ENCODE measurements at regions not wholly inside any gene's neighbourhood (a gene's known extent, or its start where the extent isn't known, plus 50 kb on each side); places are given as distances from the start of the nearest gene placed in this dataset.
A peak's percentile ranks its signal among the peaks of the same experiment; 100 is the strongest.
"Not testable (repeated sequence)": the region's sequence is repeated elsewhere in the genome, so short reads cannot be mapped to it uniquely, and the experiment has no call there.

- peaks cover 3% of the 10 kb centered on the region for H3K4me1 ChIP-seq (ENCODE audit: insufficient read depth, low read length)
- no peak overlapping the region for H3K27ac ChIP-seq (ENCODE audit: low read depth, low read length)
- no peaks in the 10 kb centered on the region for H3K36me3 ChIP-seq (ENCODE audit: insufficient read depth, low read length)
- H3K27me3 ChIP-seq (ENCODE audit: insufficient read depth, low read length) = no peaks in the 10 kb centered on the region
- WGBS = 97% methylated on average over 5 of the region's 5 CpGs
- no peaks in the 10 kb centered on the region for H3K9me3 ChIP-seq (ENCODE audit: insufficient read depth, low read depth, low read length)
- H3K4me3 ChIP-seq (ENCODE audit: low read length) = no peak overlapping the region
- H3K9ac ChIP-seq (ENCODE audit: low read depth, low read length) = no peak overlapping the region
Measured at GRCh38 chr4:26233350-26233749, 87.5 kb upstream of the RBPJ start.

DNA sequence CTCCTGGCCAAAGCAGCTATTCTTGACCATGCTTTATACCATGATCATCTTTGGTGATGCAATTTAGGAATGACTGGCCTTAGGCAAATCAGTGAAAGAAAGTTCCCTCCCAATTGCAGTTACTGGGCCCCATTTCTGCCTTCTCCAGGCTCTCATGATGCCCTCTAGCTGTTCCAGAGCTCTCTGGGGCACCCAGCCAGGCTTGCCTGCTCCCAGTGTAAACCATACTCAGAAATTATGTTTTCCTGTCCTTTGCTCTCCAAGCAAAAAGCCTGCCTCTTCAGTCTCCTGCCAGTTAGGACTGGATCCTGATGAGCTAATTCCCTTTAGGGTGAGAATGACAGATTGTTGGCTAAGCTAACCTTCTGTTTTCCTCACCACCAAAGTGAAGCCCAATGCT lies 85.3 kb upstream of the RBPJ start:
- no peak overlapping the region for H3K27ac ChIP-seq (ENCODE audit: low read depth, low read length)
- no peaks in the 10 kb centered on the region for H3K36me3 ChIP-seq (ENCODE audit: insufficient read depth, low read length)
- H3K9me3 ChIP-seq (ENCODE audit: insufficient read depth, low read depth, low read length) = no peaks in the 10 kb centered on the region
- H3K4me1 ChIP-seq (ENCODE audit: insufficient read depth, low read length) = peaks cover 25% of the 10 kb centered on the region
- no peaks in the 10 kb centered on the region for H3K27me3 ChIP-seq (ENCODE audit: insufficient read depth, low read length)
- no peak overlapping the region for H3K4me3 ChIP-seq (ENCODE audit: low read length)
- no peak overlapping the region for H3K9ac ChIP-seq (ENCODE audit: low read depth, low read length)

DNA sequence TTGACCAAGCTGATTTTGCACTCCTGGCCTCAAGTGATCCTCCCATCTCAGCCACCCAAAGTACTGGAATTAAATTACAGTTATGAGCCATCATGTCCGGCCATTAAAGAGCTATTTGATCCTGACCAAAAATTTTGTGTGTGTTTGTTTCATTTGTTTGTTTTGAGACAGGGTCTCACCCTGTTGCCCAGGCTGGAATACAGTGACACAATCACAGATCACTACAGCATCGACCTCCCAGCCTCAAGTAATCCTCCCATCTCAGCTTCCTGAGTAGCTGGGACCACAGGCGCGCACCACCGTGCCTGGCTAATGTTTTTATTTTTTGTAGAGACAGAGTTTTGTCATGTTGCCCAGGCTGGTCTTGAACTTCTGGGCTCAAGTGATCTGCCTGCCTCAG lies 82.9 kb upstream of the RBPJ start:
- Histone ChIP-seq H3K27me3 (ENCODE audit: insufficient read depth, low read length) (no peaks in the 10 kb centered on the region), H3K9ac (ENCODE audit: low read depth, low read length) (no peak overlapping the region), H3K9me3 (ENCODE audit: insufficient read depth, low read depth, low read length) (no peaks in the 10 kb centered on the region), H3K36me3 (ENCODE audit: insufficient read depth, low read length) (no peaks in the 10 kb centered on the region), H3K4me1 (ENCODE audit: insufficient read depth, low read length) (peaks cover 25% of the 10 kb centered on the region), H3K27ac (ENCODE audit: low read depth, low read length) (no peak overlapping the region; the same call in 1 of the 2 replicates), H3K4me3 (ENCODE audit: low read length) (no peak overlapping the region)
- 97% methylated on average over 5 of the region's 5 CpGs for WGBS

DNA sequence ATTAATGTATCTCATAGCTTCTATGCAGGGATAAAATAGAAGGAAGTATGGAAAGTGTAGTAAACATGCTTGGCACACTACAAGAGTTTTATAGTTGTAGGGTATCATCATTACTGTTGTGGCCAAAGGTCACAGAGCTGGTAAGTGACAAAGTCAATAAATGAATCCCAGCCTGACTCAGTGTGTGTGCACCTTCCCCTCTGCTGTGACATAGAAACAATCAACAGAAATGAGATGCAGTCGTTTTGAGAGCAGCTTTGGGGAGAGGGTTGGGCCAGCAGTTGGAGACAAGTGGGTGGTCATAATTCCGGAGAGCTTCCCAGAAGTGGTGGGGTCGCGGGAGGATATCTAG lies 82.4 kb upstream of the RBPJ start:
- Histone ChIP-seq H3K36me3 (ENCODE audit: insufficient read depth, low read length) (no peaks in the 10 kb centered on the region), H3K9ac (ENCODE audit: low read depth, low read length) (0 out of 2 replicates have a peak overlapping the region, but pooled peaks have one; percentile 1), H3K4me1 (ENCODE audit: insufficient read depth, low read length) (peaks cover 25% of the 10 kb centered on the region), H3K27me3 (ENCODE audit: insufficient read depth, low read length) (no peaks in the 10 kb centered on the region), H3K27ac (ENCODE audit: low read depth, low read length) (peak overlapping the region; percentile 9; the same call in 1 of the 2 replicates), H3K4me3 (ENCODE audit: low read length) (peak overlapping the region; percentile 9; the same call in 1 of the 2 replicates), H3K9me3 (ENCODE audit: insufficient read depth, low read depth, low read length) (no peaks in the 10 kb centered on the region)
- 41% methylated on average over 4 of the region's 4 CpGs for WGBS

DNA sequence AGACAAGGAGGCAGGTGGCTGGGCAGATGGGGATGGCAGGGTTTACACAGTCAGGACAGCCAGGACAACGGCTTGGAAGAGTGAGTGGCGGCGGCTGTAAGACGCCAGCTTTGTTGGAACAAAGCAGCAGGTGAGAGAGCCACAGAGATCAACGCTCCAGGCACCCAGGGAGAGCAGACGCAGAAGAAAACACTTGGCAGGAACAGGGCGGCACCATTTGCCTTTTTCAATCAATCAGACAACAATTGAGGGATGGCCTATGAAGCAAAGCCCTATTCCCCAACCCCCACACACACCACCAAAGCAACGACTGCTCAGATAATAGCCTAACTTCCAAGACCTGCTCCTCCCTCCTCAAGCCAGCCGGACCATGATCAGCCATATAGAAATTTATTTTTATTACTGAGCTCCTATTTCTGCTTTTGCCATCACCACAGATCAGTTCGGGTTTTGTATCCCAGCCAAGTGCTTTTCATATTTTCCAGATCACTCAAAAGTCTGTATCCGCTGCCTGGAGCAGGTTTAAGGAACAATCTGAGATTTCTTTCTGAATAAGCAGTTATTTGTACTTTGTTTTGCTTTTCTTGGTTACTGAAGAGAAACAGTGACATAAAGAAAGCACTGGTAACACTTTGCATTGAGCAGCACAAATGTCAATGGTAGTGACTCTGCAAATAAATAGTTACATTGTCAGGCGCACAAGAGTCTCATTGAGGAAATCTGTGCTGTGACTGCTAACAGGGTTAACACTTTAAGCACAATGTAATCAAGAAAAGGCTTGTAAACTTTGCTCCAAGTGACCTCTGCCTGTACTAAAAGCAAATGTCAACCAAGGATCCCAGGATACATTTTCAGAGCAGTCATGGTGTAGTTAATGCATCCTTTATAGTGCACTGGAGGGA lies 81.8 kb upstream of the RBPJ start:
- WGBS = 39% methylated on average over 12 of the region's 12 CpGs
- H3K27ac ChIP-seq (ENCODE audit: low read depth, low read length) = peak overlapping the region; percentile 68; the same call in 1 of the 2 replicates
- H3K4me3 ChIP-seq (ENCODE audit: low read length) = peak overlapping the region; percentile 9; the same call in 1 of the 2 replicates

DNA sequence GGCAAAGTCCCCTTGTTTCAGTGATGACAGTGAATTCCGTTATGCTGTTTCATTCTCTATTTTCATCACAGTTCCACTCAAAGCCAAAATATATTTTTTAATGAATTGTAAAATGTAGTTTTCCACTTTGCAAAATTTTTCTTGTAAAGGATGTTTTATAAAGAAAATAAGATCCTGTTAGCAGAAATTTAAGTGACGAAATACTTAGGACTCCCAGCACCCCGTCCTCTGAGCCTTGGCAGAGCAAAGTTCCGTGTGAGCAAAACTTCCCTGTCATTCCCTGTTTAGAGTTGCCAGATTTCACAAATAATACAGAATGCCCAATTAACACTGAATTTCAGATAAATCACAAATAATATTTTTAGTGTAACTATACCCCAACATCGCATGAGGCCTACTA lies 81.0 kb upstream of the RBPJ start:
- WGBS = 85% methylated on average over 4 of the region's 5 CpGs
- Histone ChIP-seq H3K27me3 (ENCODE audit: insufficient read depth, low read length) (no peaks in the 10 kb centered on the region), H3K4me3 (ENCODE audit: low read length) (no peak overlapping the region), H3K27ac (ENCODE audit: low read depth, low read length) (no peak overlapping the region), H3K9me3 (ENCODE audit: insufficient read depth, low read depth, low read length) (no peaks in the 10 kb centered on the region), H3K4me1 (ENCODE audit: insufficient read depth, low read length) (peaks cover 25% of the 10 kb centered on the region), H3K36me3 (ENCODE audit: insufficient read depth, low read length) (no peaks in the 10 kb centered on the region), H3K9ac (ENCODE audit: low read depth, low read length) (no peak overlapping the region)

More for the DNA sequence above, 81.8 kb upstream of the RBPJ start:
- Histone ChIP-seq H3K4me1 (ENCODE audit: insufficient read depth, low read length) (peaks cover 25% of the 10 kb centered on the region), H3K27me3 (ENCODE audit: insufficient read depth, low read length) (no peaks in the 10 kb centered on the region), H3K9me3 (ENCODE audit: insufficient read depth, low read depth, low read length) (no peaks in the 10 kb centered on the region), H3K9ac (ENCODE audit: low read depth, low read length) (0 out of 2 replicates have a peak overlapping the region, but pooled peaks have one; percentile 1), H3K36me3 (ENCODE audit: insufficient read depth, low read length) (no peaks in the 10 kb centered on the region)

- Histone ChIP-seq H3K9me3 (ENCODE audit: insufficient read depth, low read depth, low read length) (0 out of 2 replicates have a peak, but pooled peaks cover 3% of the 10 kb centered on the region), H3K27me3 (ENCODE audit: insufficient read depth, low read length) (no peaks in the 10 kb centered on the region), H3K27ac (ENCODE audit: low read depth, low read length) (no peak overlapping the region), H3K36me3 (ENCODE audit: insufficient read depth, low read length) (no peaks in the 10 kb centered on the region), H3K9ac (ENCODE audit: low read depth, low read length) (no peak overlapping the region), H3K4me1 (ENCODE audit: insufficient read depth, low read length) (peaks cover 25% of the 10 kb centered on the region), H3K4me3 (ENCODE audit: low read length) (no peak overlapping the region)
- 92% methylated on average over 4 of the region's 4 CpGs for WGBS
Measured at GRCh38 chr4:26241179-26241578, 79.6 kb upstream of the RBPJ start.

DNA sequence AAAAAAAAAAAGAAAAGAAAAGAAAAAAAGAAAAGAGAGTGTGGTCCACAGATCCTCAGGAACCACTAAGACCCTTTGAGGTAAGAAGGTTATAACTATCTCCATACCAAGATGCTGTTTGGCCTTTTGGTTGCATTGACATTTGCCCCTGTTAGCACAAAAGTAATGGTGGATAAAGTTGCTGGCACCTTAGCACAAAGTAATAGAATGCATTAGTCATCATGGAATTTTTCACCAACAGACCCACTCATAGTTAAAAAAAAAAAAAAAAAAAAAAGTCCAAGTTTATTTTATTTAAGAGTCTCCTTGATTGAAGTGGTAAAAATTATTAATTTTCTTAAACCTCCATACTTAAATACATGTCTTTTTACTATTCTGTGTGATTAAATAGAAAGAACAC lies 78.4 kb upstream of the RBPJ start:
- no peaks in the 10 kb centered on the region for H3K36me3 ChIP-seq (ENCODE audit: insufficient read depth, low read length)
- no peaks in the 10 kb centered on the region for H3K27me3 ChIP-seq (ENCODE audit: insufficient read depth, low read length)
- no peak overlapping the region for H3K9ac ChIP-seq (ENCODE audit: low read depth, low read length)
- no peak overlapping the region for H3K4me3 ChIP-seq (ENCODE audit: low read length)
- 0 out of 2 replicates have a peak, but pooled peaks cover 3% of the 10 kb centered on the region for H3K9me3 ChIP-seq (ENCODE audit: insufficient read depth, low read depth, low read length)
- no peak overlapping the region for H3K27ac ChIP-seq (ENCODE audit: low read depth, low read length)
- peaks cover 25% of the 10 kb centered on the region for H3K4me1 ChIP-seq (ENCODE audit: insufficient read depth, low read length)

- H3K4me3 ChIP-seq (ENCODE audit: low read length); H3K36me3 ChIP-seq (ENCODE audit: insufficient read depth, low read length); H3K27ac ChIP-seq (ENCODE audit: low read depth, low read length); H3K27me3 ChIP-seq (ENCODE audit: insufficient read depth, low read length); H3K9me3 ChIP-seq (ENCODE audit: insufficient read depth, low read depth, low read length); H3K9ac ChIP-seq (ENCODE audit: low read depth, low read length): not testable (repeated sequence)
- peaks cover 14% of the 10 kb centered on the region for H3K4me1 ChIP-seq (ENCODE audit: insufficient read depth, low read length)
- whole genome bisulfite sequencing = no CpG with 5 or more reads among the region's 1 CpG
Measured at GRCh38 chr4:26244138-26244537, 76.7 kb upstream of the RBPJ start.

GRCh38 chr4:26248647-26249046 lies 72.2 kb upstream of the RBPJ start:
- no peak overlapping the region for H3K9ac ChIP-seq (ENCODE audit: low read depth, low read length)
- no peaks in the 10 kb centered on the region for H3K4me1 ChIP-seq (ENCODE audit: insufficient read depth, low read length)
- H3K36me3 ChIP-seq (ENCODE audit: insufficient read depth, low read length) = no peaks in the 10 kb centered on the region
- no peak overlapping the region for H3K4me3 ChIP-seq (ENCODE audit: low read length)
- 0 out of 2 replicates have a peak, but pooled peaks cover 3% of the 10 kb centered on the region for H3K9me3 ChIP-seq (ENCODE audit: insufficient read depth, low read depth, low read length)
- H3K27ac ChIP-seq (ENCODE audit: low read depth, low read length) = no peak overlapping the region
- no peaks in the 10 kb centered on the region for H3K27me3 ChIP-seq (ENCODE audit: insufficient read depth, low read length)

- H3K4me3 ChIP-seq (ENCODE audit: low read length) = no peak overlapping the region
Measured at GRCh38 chr4:26252349-26253025, 68.3 kb upstream of the RBPJ start.

More at GRCh38 chr4:26252349-26253025, 68.3 kb upstream of the RBPJ start:
- Histone ChIP-seq H3K27me3 (ENCODE audit: insufficient read depth, low read length) (no peaks in the 10 kb centered on the region), H3K36me3 (ENCODE audit: insufficient read depth, low read length) (no peaks in the 10 kb centered on the region), H3K9me3 (ENCODE audit: insufficient read depth, low read depth, low read length) (no peaks in the 10 kb centered on the region), H3K4me1 (ENCODE audit: insufficient read depth, low read length) (no peaks in the 10 kb centered on the region), H3K9ac (ENCODE audit: low read depth, low read length) (no peak overlapping the region), H3K27ac (ENCODE audit: low read depth, low read length) (no peak overlapping the region)
- 90% methylated on average over 8 of the region's 8 CpGs for WGBS
